ENCODE measurements at regions not wholly inside any gene's neighbourhood (a gene's known extent, or its start where the extent isn't known, plus 50 kb on each side); places are given as distances from the start of the nearest gene placed in this dataset.

DNA sequence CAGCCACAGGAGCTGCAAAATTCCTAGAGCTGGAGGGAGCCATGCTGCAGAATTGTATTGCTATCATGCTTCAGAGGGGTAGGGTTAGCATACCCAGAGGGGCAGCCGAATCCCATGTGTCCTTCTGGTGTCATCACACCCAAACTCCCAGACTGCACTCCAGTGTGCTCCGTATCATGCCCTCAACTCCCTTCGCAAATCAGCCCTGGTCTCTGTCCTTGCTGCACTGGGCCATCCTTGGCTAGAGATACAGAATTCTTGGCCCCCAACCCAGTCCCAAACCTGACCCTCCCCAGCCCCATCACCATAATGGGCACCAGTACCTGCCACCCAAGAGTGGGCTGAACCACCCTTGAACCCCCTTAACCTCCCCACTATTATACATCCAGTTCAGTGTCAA lies 138.3 kb downstream of the ANKRD60 start:
- TF ChIP-seq, protein P1, sequence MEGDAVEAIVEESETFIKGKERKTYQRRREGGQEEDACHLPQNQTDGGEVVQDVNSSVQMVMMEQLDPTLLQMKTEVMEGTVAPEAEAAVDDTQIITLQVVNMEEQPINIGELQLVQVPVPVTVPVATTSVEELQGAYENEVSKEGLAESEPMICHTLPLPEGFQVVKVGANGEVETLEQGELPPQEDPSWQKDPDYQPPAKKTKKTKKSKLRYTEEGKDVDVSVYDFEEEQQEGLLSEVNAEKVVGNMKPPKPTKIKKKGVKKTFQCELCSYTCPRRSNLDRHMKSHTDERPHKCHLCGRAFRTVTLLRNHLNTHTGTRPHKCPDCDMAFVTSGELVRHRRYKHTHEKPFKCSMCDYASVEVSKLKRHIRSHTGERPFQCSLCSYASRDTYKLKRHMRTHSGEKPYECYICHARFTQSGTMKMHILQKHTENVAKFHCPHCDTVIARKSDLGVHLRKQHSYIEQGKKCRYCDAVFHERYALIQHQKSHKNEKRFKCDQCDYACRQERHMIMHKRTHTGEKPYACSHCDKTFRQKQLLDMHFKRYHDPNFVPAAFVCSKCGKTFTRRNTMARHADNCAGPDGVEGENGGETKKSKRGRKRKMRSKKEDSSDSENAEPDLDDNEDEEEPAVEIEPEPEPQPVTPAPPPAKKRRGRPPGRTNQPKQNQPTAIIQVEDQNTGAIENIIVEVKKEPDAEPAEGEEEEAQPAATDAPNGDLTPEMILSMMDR (IDR thresholded peaks at IDR 0.05 in 4 of 5, conservative IDR thresholded peaks at IDR 0.05 in 1 of 5) = no peak
- no peak for TF ChIP-seq POLR2A (IDR thresholded peaks at IDR 0.05)
